K562 (cell line): ENCODE measurements at regions not wholly inside any gene's neighbourhood (a gene's known extent, or its start where the extent isn't known, plus 50 kb on each side); places are given as distances from the start of the nearest gene placed in this dataset.

ENCODE experiments used
- ARID1B ChIP-seq: fragments of 450-650 bp; IDR thresholded peaks from 2 replicates; pipeline ENCODE4 v1.6.1; 2016; ENCODE audit warnings: antibody characterized with exemption, mild to moderate bottlenecking, inconsistent platforms
- ERF ChIP-seq: fragments of 450-650 bp; formaldehyde crosslinking; IDR thresholded peaks from 2 replicates; pipeline ENCODE4 v1.4.0; 2020; ENCODE audit warnings: mild to moderate bottlenecking, mixed read lengths
- MAFG ChIP-seq: fragments of 450-650 bp; conservative IDR thresholded peaks from 2 replicates; pipeline ENCODE4 v1.6.1; 2016; ENCODE audit warnings: missing genetic modification characterization, missing compliant biosample characterization
- MEIS2 ChIP-seq: fragments of 450-650 bp; IDR thresholded peaks from 2 replicates; pipeline ENCODE4 v1.6.1; 2014; ENCODE audit warnings: mild to moderate bottlenecking; ENCODE audit not compliant: partially characterized antibody
- RB1 ChIP-seq: fragments of 450-650 bp; IDR thresholded peaks from 2 replicates; pipeline ENCODE4 v1.6.1; 2017; ENCODE audit warnings: low read depth, mild to moderate bottlenecking
- SIX5 ChIP-seq, 2 experiments: IDR thresholded peaks; 2 replicates each; pipeline ENCODE4 v1.6.1; 2011; ENCODE audit warnings: low read length in 2 of 2, borderline replicate concordance in 1 of 2, low read depth in 1 of 2, mild to moderate bottlenecking in 1 of 2, moderate library complexity in 1 of 2; ENCODE audit not compliant: insufficient read depth in 1 of 2
- TCF3 ChIP-seq: sonication (generic); formaldehyde crosslinking; IDR thresholded peaks from 2 replicates; pipeline ENCODE4 v1.4.0; 2020; ENCODE audit warnings: mild to moderate bottlenecking, missing genetic modification reagents
- TEAD4 ChIP-seq, 2 experiments: sonication (generic) in 1 of 2; formaldehyde crosslinking in 1 of 2; IDR thresholded peaks; 2 replicates each; pipeline versions ENCODE4 v1.6.1 to v1.8.0; 2012 to 2022; ENCODE audit warnings: borderline replicate concordance in 1 of 2, inconsistent platforms in 1 of 2, low read length in 1 of 2, mild to moderate bottlenecking in 1 of 2, missing genetic modification reagents in 1 of 2
- XRCC3 ChIP-seq: fragments of 450-650 bp; IDR thresholded peaks from 2 replicates; pipeline ENCODE4 v1.6.1; 2017; ENCODE audit warnings: mild to moderate bottlenecking, moderate library complexity
- ZNF318 ChIP-seq, 2 experiments: fragments of 450-650 bp; IDR thresholded peaks; 2 replicates each; pipeline ENCODE4 v1.6.1; 2016; ENCODE audit warnings: mild to moderate bottlenecking in 2 of 2, borderline replicate concordance in 1 of 2, low read depth in 1 of 2, moderate library complexity in 1 of 2

GRCh38 chr7:8817448-8818036 is 384.1 kb downstream of the NXPH1 start (continued):
- TF ChIP-seq ZNF318 (IDR thresholded peaks at IDR 0.05; ENCODE audit: borderline replicate concordance in 1 of 2, low read depth in 1 of 2) (no peak), TCF3 (CRISPR knock-in tag) (no peak), MAFG (tag) (0 out of 2 replicates have a peak, but pooled peaks have one; percentile 23), XRCC3 (no peak), TEAD4 (IDR thresholded peaks at IDR 0.05; ENCODE audit: low read length) (no peak), TEAD4 (CRISPR knock-in tag; IDR thresholded peaks at IDR 0.05; ENCODE audit: borderline replicate concordance) (no peak), SIX5 (IDR thresholded peaks at IDR 0.05; ENCODE audit: borderline replicate concordance in 1 of 2, insufficient read depth in 1 of 2, low read depth in 1 of 2, low read length in 2 of 2) (no peak), MEIS2 (peak; percentile 90), ERF (CRISPR knock-in tag) (no peak), RB1 (no peak), ARID1B (0 out of 2 replicates have a peak, but pooled peaks have one; percentile 28)
